ENCODE measurements at regions not wholly inside any gene's neighbourhood (a gene's known extent, or its start where the extent isn't known, plus 50 kb on each side); places are given as distances from the start of the nearest gene placed in this dataset.

DNA sequence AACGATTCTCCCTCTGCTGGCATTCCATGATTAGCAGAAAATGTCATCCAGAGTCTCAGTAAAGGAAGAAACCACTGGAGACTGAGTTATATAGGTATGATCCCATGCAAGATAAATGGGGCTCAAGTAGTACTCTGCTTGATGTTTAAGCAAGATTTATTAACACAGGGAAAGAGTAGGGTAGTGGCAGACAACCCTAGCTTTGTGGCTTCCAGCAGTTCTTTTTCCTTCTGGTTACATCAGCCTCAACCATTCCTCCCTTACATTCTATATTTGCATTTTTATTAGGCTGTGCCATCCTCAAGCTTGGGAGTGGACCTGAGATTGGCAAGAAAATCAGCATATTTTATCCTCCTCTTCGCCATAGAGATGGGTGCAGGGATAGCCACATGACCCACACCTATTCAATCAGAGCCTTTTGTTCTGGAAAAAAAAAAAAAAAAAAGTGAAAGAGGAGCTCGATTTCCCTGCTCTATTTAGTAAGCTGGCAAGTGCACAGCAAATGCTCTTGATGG lies 402.1 kb downstream of the ZNF536 start:
- DNase-seq (ENCODE audit: low read depth), result no peak
- in situ Hi-C loops (cut with HindIII; ENCODE audit: low sequenced_read_pairs), result no loop called here
- TF ChIP-seq, protein P1, sequence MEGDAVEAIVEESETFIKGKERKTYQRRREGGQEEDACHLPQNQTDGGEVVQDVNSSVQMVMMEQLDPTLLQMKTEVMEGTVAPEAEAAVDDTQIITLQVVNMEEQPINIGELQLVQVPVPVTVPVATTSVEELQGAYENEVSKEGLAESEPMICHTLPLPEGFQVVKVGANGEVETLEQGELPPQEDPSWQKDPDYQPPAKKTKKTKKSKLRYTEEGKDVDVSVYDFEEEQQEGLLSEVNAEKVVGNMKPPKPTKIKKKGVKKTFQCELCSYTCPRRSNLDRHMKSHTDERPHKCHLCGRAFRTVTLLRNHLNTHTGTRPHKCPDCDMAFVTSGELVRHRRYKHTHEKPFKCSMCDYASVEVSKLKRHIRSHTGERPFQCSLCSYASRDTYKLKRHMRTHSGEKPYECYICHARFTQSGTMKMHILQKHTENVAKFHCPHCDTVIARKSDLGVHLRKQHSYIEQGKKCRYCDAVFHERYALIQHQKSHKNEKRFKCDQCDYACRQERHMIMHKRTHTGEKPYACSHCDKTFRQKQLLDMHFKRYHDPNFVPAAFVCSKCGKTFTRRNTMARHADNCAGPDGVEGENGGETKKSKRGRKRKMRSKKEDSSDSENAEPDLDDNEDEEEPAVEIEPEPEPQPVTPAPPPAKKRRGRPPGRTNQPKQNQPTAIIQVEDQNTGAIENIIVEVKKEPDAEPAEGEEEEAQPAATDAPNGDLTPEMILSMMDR (IDR thresholded peaks at IDR 0.05; ENCODE audit: low read depth, low read length, missing control alignments), result no peak
- H3K4me3 ChIP-seq (ENCODE audit: low read depth, low read length), result no peak overlapping the region

DNA sequence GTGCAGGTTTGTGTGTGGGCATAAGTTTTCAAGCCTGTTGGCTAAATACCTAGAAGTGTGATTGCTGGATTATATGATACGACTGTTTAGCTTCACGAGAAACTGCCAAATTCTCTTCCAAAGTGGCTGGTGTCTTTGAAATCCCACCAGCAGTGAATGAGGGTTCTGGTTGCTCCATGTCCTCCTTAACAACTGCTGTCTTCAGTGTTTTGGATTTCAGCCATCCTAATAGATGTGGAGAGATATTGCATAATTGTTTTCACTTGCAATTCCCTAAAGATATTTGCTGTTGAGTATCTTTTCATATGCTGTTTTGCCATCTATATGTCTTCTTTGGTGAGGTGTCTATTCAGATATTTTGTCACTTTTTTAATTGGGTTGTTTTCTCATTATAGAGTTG lies 390.5 kb downstream of the ZNF536 start:
- in situ Hi-C loops (cut with HindIII; ENCODE audit: low sequenced_read_pairs), result no loop called here

DNA sequence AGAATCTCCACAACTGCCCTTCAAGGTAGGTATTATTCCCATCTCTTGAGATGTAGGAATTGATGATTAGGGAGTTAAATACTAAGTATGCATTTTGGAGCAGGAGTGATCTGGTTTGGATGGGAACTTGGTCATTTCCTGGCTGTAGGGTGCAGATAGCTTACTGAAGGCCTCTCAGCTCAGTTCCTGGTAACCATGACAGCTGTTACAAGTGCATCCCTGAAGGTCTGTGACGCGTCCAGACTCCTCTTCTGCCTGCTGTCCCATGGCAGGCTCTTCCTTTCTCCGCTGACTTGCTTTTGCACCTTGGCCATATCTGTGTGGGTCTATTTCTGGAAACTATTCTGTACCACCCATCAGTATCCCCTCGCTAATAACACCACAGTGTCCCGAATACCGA lies 387.8 kb downstream of the ZNF536 start:
- H3K4me3 ChIP-seq (ENCODE audit: low read depth, low read length), result no peak overlapping the region
- TF ChIP-seq, protein P1 (IDR thresholded peaks at IDR 0.05; ENCODE audit: low read depth, low read length, missing control alignments), result no peak
- no peak for DNase-seq (ENCODE audit: low read depth)
- in situ Hi-C loops (cut with HindIII; ENCODE audit: low sequenced_read_pairs), result no loop called here

More for the DNA sequence above, 390.5 kb downstream of the ZNF536 start:
- no peak for DNase-seq (ENCODE audit: low read depth)
- TF ChIP-seq, protein P1 (IDR thresholded peaks at IDR 0.05; ENCODE audit: low read depth, low read length, missing control alignments), result no peak
- H3K4me3 ChIP-seq (ENCODE audit: low read depth, low read length), result no peak overlapping the region

DNA sequence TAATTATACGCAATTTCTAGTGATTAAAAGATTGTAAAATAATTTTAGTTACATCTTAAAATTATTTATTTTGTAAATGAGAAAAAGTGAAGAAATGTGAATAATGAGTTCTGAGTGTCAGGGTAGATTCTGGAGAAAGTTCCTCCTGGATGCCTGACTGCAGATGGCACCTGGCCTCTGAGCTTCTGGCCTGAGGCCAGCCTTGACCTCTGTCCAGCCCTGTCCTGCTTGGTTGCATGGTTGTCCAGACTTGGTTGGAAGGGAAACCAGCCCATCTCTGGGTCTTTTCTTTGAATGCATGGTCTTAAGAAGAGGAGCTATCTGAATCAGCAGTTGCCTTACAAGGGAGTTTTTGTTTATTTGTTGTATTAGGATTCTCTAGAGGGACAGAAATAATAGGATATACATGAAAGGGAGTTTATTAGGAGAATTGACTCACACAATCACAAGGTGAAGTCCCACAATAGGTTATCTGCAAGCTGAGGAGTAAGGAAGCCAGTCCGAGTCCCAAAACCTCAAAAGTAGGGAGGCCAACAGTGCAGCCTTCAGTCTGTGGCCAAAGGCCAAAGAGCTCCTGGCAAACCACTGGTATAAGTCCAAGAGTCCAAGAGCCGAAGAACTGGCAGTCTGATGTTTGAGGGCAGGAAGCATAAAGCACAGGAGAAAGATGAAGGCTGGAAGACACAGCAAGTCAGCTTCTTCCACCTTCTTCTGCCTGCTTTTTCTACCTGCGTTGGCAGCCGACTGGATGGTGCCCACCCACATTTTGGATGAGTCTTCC lies 385.8 kb downstream of the ZNF536 start:
- in situ Hi-C loops (cut with HindIII; ENCODE audit: low sequenced_read_pairs), result no loop called here
- DNase-seq (ENCODE audit: low read depth), result no peak
- no peak overlapping the region for H3K4me3 ChIP-seq (ENCODE audit: low read depth, low read length)
- TF ChIP-seq, protein P1 (IDR thresholded peaks at IDR 0.05; ENCODE audit: low read depth, low read length, missing control alignments), result no peak

DNA sequence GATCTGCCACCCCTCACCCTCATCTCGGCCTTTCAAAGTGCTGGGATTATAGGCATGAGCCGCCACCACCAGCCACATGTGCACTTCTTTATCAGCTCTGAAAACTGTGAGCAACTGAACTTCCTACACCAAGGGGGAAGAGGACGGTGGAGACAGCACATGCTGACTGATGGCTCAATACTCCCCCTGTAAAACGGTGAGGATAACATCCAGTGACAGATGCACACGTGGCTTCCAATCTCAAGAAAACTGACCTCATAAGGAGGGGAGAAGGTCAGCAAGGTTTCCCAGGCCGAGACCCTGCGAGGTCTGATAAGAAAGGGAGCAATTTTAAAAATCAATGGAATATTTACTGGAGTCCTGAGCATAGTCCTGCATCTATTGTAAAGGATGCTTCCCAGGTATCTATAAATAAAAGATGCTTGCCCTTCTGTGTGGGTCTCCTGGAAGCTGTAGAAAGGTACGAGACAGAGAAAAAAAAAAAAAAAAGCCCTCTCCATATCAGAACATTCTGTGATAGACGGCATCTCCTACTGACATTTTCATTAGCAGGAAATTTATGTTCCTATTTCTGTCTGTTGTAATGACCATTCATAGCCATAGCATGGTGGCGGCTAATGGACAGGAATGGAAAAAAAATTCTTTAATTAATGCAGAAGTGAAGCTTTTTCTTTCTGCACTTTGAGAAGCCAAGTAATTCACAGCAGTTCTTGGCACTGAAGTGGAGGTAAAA lies 385.1 kb downstream of the ZNF536 start:
- no peak overlapping the region for H3K4me3 ChIP-seq (ENCODE audit: low read depth, low read length)
- in situ Hi-C loops (cut with HindIII; ENCODE audit: low sequenced_read_pairs), result no loop called here
- DNase-seq (ENCODE audit: low read depth), result no peak
- TF ChIP-seq, protein P1 (IDR thresholded peaks at IDR 0.05; ENCODE audit: low read depth, low read length, missing control alignments), result no peak

DNA sequence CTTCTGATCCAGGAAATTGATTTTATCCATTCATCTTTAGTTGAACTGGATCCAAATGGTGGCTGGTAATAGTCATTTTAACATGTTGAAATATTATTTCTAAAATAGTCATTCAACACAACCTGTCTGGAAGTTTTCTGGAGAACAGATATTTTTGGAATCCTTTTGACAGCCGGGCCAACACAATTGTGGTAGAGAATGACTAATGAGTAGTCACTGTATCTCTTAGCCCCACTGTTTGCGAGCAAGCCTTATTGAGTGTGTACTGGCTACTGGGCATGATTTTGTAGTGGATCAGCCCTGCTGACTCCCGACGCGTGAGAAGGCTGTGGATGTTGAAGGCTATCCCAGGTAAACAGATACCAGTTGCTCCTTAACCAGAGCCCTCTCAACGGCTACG lies 383.4 kb downstream of the ZNF536 start:
- no peak overlapping the region for H3K4me3 ChIP-seq (ENCODE audit: low read depth, low read length)
- in situ Hi-C loops (cut with HindIII; ENCODE audit: low sequenced_read_pairs), result no loop called here
- TF ChIP-seq, protein P1 (IDR thresholded peaks at IDR 0.05; ENCODE audit: low read depth, low read length, missing control alignments), result no peak

More for the DNA sequence above, 383.4 kb downstream of the ZNF536 start:
- no peak for DNase-seq (ENCODE audit: low read depth)

Measured in astrocyte of the cerebellum (primary cell).